IPS-NIHi7 (cell line): ENCODE measurements at regions not wholly inside any gene's neighbourhood (a gene's known extent, or its start where the extent isn't known, plus 50 kb on each side); places are given as distances from the start of the nearest gene placed in this dataset.
A peak's percentile ranks its signal among the peaks of the same experiment; 100 is the strongest.

Source experiments
- DNase-seq: peaks from one replicate; pipeline ENCODE4 v3.0.0; 2012; ENCODE audit warnings: mixed read lengths; ENCODE audit errors: extremely low spot score

- DNase-seq = no peak
Measured at GRCh38 chr11:116557282-116557681, 215.5 kb downstream of the BUD13 start.

- DNase-seq = no peak
Measured at GRCh38 chr11:116556483-116556882, 216.3 kb downstream of the BUD13 start.

GRCh38 chr11:116553482-116553881 lies 219.3 kb downstream of the BUD13 start:
- no peak for DNase-seq

GRCh38 chr11:116551576-116551975 lies 221.2 kb downstream of the BUD13 start:
- no peak for DNase-seq

GRCh38 chr11:116548256-116548655 lies 224.5 kb downstream of the BUD13 start:
- DNase-seq = no peak

- no peak for DNase-seq
Measured at GRCh38 chr11:116547571-116547970, 225.2 kb downstream of the BUD13 start.

GRCh38 chr11:116545912-116546311 lies 226.9 kb downstream of the BUD13 start:
- no peak for DNase-seq

- DNase-seq = no peak
Measured at GRCh38 chr11:116544721-116545120, 228.1 kb downstream of the BUD13 start.

DNA sequence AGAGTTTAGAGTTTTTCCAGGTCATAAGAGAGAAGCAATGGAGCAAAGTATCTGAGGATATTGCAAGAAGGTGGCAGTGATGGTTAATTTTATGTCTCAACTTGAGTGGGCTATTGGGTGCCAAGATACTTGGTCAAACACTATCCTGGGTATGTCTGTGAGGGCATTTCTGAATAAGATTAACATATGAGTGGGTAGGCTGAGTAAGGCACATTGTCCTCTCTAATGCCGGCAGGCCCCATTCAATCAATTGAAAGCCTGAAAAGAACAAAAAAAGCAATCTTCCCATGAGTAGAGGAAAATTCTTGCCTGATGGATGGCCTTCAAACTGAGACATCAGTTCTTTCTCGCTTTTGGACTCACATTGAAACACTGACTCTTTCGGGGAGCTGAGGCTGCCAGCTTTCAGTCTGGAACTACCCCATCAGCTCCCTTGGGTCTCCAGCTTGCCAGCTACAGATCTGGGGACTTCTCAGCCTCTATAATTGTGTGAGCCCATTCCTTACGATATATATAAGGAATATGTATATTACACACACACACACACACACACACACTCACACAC lies 228.8 kb downstream of the BUD13 start:
- DNase-seq = no peak

GRCh38 chr11:116543099-116543498 lies 229.7 kb downstream of the BUD13 start:
- no peak for DNase-seq

DNA sequence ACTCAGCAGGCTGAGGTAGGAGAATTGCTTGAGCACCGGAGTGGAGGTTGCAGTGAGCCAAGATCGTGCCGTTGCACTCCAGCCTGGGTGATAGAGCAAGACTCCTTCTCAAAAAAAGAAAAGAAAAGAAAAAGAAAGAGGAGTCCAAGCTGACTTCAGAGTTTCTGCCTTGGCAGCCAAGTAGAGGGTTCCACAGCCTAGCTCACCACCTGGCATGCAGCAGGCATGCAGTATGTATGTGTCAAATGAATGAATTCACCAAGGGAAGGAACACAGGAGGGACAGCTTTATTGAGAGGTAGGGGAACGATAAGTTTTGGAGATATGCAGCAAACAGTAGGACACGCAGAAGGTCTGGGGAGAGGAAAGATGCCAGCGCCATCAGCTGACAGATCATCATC lies 230.4 kb downstream of the BUD13 start:
- DNase-seq = no peak

- no peak for DNase-seq
Measured at GRCh38 chr11:116541460-116541859, 231.3 kb downstream of the BUD13 start.

DNA sequence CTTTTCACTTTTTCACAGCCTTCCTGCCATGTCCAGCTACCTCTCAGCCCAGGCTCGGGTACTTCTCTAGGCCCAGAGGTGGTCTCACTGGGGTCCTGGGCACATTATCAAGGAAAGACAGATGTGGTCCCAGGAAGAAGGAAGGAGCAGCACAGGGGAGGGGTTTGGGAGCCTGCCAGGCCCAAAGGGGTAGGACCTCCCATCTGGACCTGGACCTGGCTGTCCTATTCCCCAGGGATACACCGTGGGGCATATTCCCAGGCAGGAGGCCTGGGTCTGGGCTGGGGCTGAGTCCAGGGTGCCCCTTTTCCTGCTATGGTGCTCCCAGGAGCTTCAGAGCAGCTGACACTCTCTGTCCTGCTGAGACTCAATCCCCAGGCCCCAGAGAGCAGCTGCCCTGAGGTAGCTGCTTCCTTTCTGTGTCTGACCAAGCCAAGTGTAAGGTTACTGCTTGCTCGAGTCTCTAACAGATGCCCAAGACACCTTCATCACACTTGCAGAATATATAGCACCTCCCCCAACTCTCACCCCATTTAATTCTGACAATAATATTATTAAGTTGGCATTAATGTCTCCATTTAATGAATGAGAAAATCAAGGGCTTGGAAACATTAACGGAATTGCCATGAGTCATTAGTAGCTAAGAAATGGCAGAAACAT lies 232.0 kb downstream of the BUD13 start:
- no peak for DNase-seq

GRCh38 chr11:116539836-116540418 lies 232.9 kb downstream of the BUD13 start:
- DNase-seq = no peak

DNA sequence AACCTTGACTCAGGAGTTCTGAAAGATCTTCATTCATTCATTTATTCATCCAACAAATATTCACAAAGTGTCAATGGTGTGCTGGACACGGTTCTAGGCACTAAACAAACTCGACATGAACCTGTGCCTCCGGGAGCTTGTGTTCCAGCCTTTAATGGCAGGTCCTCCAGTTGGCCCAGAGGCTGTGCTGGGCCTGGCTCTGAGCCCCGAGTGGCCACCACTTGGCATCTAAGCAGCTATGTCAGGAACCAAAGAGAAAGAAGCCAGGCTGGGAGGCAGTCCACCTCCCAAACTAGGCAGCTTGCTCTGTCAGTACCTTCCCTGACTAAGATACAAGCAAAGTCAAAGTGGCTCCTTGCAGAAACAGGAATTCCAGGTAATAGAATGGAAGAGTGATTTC lies 233.6 kb downstream of the BUD13 start:
- no peak for DNase-seq

DNA sequence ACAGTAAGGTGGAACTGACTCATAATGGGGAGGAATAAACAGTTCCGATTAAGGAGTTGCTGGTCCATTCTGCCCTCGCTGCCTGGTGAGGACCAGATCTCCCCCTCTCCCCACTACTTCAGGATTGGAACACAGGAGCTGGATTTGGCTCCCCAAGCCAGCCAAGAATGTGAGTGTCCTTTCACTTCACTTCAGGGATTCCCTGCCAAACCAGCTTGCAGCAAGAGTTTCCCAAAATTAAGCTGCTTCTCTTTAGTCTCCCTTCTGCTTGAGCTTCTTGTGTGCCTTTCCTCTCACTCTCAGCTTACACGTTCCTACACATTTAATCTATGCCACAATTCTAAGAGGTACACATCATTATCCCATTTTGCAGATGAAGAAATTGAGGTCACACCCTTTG lies 234.1 kb downstream of the BUD13 start:
- DNase-seq = no peak

GRCh38 chr11:116537709-116538108 lies 235.1 kb downstream of the BUD13 start:
- no peak for DNase-seq

GRCh38 chr11:116537121-116537520 lies 235.7 kb downstream of the BUD13 start:
- no peak for DNase-seq

- DNase-seq = no peak
Measured at GRCh38 chr11:116536416-116536815, 236.4 kb downstream of the BUD13 start.

- DNase-seq = peak; percentile 43
Measured at GRCh38 chr11:116535994-116536393, 236.8 kb downstream of the BUD13 start.

GRCh38 chr11:116535120-116535519 lies 237.7 kb downstream of the BUD13 start:
- no peak for DNase-seq

DNA sequence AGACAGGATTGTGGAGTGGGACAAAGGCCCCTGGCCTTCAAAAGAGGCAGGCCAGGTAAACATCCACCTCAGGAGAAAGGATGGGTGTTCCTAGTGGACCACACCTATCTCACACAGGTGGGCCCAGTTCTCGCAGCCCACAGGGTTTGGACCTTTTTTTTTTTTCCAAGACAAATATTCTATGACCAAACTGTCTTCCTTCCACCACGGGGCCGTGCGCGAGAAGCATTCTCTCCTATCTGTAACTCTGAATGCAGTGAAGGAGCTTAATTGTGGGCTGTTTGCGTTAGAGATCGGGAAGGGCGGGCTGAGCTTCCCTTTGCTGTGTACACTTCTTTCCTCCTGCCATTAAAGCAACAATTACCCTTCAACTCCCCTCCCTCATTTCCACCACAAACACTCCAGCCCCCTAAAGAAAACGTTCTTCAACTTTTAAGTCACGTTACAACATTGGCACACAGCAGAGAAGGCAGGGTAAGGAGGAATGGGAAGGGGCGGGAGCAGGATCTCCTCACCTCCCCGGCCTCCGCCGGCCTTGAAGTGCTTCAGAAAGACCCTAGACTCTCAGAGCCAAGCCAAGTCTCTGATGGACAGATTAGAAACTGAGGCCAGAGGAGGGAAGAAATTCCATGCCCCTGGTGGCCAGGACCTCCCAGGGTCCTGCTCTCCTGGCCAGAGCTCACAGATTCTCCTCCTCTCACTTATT lies 238.4 kb downstream of the BUD13 start:
- DNase-seq = no peak
